HL-60 (cell line): ENCODE measurements at regions not wholly inside any gene's neighbourhood (a gene's known extent, or its start where the extent isn't known, plus 50 kb on each side); places are given as distances from the start of the nearest gene placed in this dataset.

Experiments used
- DNase-seq, 2 experiments: peaks; one replicate each; pipeline ENCODE4 v3.0.0-alpha.2; 2010 to 2020; ENCODE audit warnings: low read depth in 1 of 2, low spot score in 1 of 2
- H3K27ac ChIP-seq: fragments of 250-450 bp; sonication (Bioruptor Pico); replicated peaks from 2 replicates; pipeline ENCODE4 v1.5.1; 2020; ENCODE audit warnings: mild to moderate bottlenecking, moderate library complexity
- H3K27me3 ChIP-seq: fragments of 250-450 bp; sonication (Bioruptor Pico); 2 replicates; pipeline ENCODE4 v1.5.1; 2021; ENCODE audit warnings: mild to moderate bottlenecking, moderate library complexity; ENCODE audit not compliant: insufficient read depth, poor library complexity, severe bottlenecking
- H3K4me3 ChIP-seq: replicated peaks from 2 replicates; pipeline ENCODE4 v1.5.1; 2011; ENCODE audit warnings: mild to moderate bottlenecking, control low read depth, low read length; ENCODE audit not compliant: insufficient read depth
- CTCF ChIP-seq: IDR thresholded peaks from one replicate; pipeline ENCODE4 v1.5.1; 2011; ENCODE audit warnings: low read length, control low read depth, inconsistent platforms; ENCODE audit not compliant: insufficient read depth
- GABPA ChIP-seq: IDR thresholded peaks from 2 replicates; pipeline ENCODE4 v1.6.1; 2012; ENCODE audit warnings: low read depth
- POLR2AphosphoS5 ChIP-seq: IDR thresholded peaks from 2 replicates; pipeline ENCODE4 v1.6.1; 2012; ENCODE audit warnings: low read depth
- REST ChIP-seq: IDR thresholded peaks from 2 replicates; pipeline ENCODE4 v1.6.1; 2012; ENCODE audit warnings: low read depth; ENCODE audit not compliant: insufficient replicate concordance
- SPI1 ChIP-seq: IDR thresholded peaks from 2 replicates; pipeline ENCODE4 v1.6.1; 2012; ENCODE audit warnings: low read depth, mild to moderate bottlenecking, borderline replicate concordance

- no peaks in the 10 kb centered on the region for H3K27me3 ChIP-seq
- no peak overlapping the region for H3K27ac ChIP-seq
- no peak overlapping the region for H3K4me3 ChIP-seq
- TF ChIP-seq REST: no peak
- no peak for TF ChIP-seq POLR2AphosphoS5
- TF ChIP-seq GABPA: no peak
- no peak for TF ChIP-seq CTCF
- no peak for TF ChIP-seq SPI1
- DNase-seq: no peak
Measured at GRCh38 chr5:136420168-136420898, 55.0 kb upstream of the TRPC7 start.

GRCh38 chr5:136418301-136418700 lies 53.0 kb upstream of the TRPC7 start:
- no peaks in the 10 kb centered on the region for H3K27me3 ChIP-seq
- TF ChIP-seq SPI1 (no peak), REST (no peak), POLR2AphosphoS5 (no peak), CTCF (no peak), GABPA (no peak)
- DNase-seq: no peak
- H3K27ac ChIP-seq: no peak overlapping the region
- no peak overlapping the region for H3K4me3 ChIP-seq
